ENCODE measurements at regions not wholly inside any gene's neighbourhood (a gene's known extent, or its start where the extent isn't known, plus 50 kb on each side); places are given as distances from the start of the nearest gene placed in this dataset.

- no peaks in the 10 kb centered on the region for H3K27me3 ChIP-seq (ENCODE audit: control insufficient read depth in 2 of 2, insufficient read depth in 2 of 2, low read length in 2 of 2)
- H3K4me3 ChIP-seq (ENCODE audit: low read length in 2 of 2) = no peak overlapping the region
- no peak overlapping the region for H3K9ac ChIP-seq (ENCODE audit: low read depth in 1 of 2, low read length in 2 of 2)
- no peaks in the 10 kb centered on the region for H3K36me3 ChIP-seq (ENCODE audit: control insufficient read depth in 2 of 2, insufficient read depth in 2 of 2, low read length in 2 of 2)
- H3K4me1 ChIP-seq (ENCODE audit: control insufficient read depth in 2 of 2, insufficient read depth in 2 of 2, low read length in 2 of 2) = no peaks in the 10 kb centered on the region
- H3K9me3 ChIP-seq (ENCODE audit: control insufficient read depth in 2 of 2, low read length in 2 of 2) = no peaks in the 10 kb centered on the region
- no peak overlapping the region for H3K27ac ChIP-seq (ENCODE audit: low read depth in 2 of 2, low read length in 2 of 2)
Measured at GRCh38 chr12:39028382-39028781, 123.0 kb upstream of the CPNE8 start.

- Histone ChIP-seq H3K4me1 (ENCODE audit: control insufficient read depth in 2 of 2, insufficient read depth in 2 of 2, low read length in 2 of 2) (no peaks in the 10 kb centered on the region), H3K9ac (ENCODE audit: low read depth in 1 of 2, low read length in 2 of 2) (no peak overlapping the region), H3K4me3 (ENCODE audit: low read length in 2 of 2) (no peak overlapping the region), H3K27me3 (ENCODE audit: control insufficient read depth in 2 of 2, insufficient read depth in 2 of 2, low read length in 2 of 2) (no peaks in the 10 kb centered on the region), H3K36me3 (ENCODE audit: control insufficient read depth in 2 of 2, insufficient read depth in 2 of 2, low read length in 2 of 2) (no peaks in the 10 kb centered on the region), H3K27ac (ENCODE audit: low read depth in 2 of 2, low read length in 2 of 2) (no peak overlapping the region), H3K9me3 (ENCODE audit: control insufficient read depth in 2 of 2, low read length in 2 of 2) (no peaks in the 10 kb centered on the region)
Measured at GRCh38 chr12:39012870-39013269, 107.5 kb upstream of the CPNE8 start.

- H3K4me3 ChIP-seq (ENCODE audit: low read length in 2 of 2) = no peak overlapping the region
Measured at GRCh38 chr12:39011166-39011565, 105.8 kb upstream of the CPNE8 start.

GRCh38 chr12:39010406-39010805 lies 105.0 kb upstream of the CPNE8 start:
- Histone ChIP-seq H3K36me3 (ENCODE audit: control insufficient read depth in 2 of 2, insufficient read depth in 2 of 2, low read length in 2 of 2) (no peaks in the 10 kb centered on the region), H3K9ac (ENCODE audit: low read depth in 1 of 2, low read length in 2 of 2) (no peak overlapping the region), H3K27me3 (ENCODE audit: control insufficient read depth in 2 of 2, insufficient read depth in 2 of 2, low read length in 2 of 2) (no peaks in the 10 kb centered on the region), H3K4me1 (ENCODE audit: control insufficient read depth in 2 of 2, insufficient read depth in 2 of 2, low read length in 2 of 2) (no peaks in the 10 kb centered on the region), H3K4me3 (ENCODE audit: low read length in 2 of 2) (no peak overlapping the region), H3K9me3 (ENCODE audit: control insufficient read depth in 2 of 2, low read length in 2 of 2) (no peaks in the 10 kb centered on the region), H3K27ac (ENCODE audit: low read depth in 2 of 2, low read length in 2 of 2) (no peak overlapping the region)

More at GRCh38 chr12:39011166-39011565, 105.8 kb upstream of the CPNE8 start:
- H3K36me3 ChIP-seq (ENCODE audit: control insufficient read depth in 2 of 2, insufficient read depth in 2 of 2, low read length in 2 of 2) = no peaks in the 10 kb centered on the region
- H3K4me1 ChIP-seq (ENCODE audit: control insufficient read depth in 2 of 2, insufficient read depth in 2 of 2, low read length in 2 of 2) = no peaks in the 10 kb centered on the region
- H3K27me3 ChIP-seq (ENCODE audit: control insufficient read depth in 2 of 2, insufficient read depth in 2 of 2, low read length in 2 of 2) = no peaks in the 10 kb centered on the region
- H3K9ac ChIP-seq (ENCODE audit: low read depth in 1 of 2, low read length in 2 of 2) = no peak overlapping the region
- no peak overlapping the region for H3K27ac ChIP-seq (ENCODE audit: low read depth in 2 of 2, low read length in 2 of 2)
- H3K9me3 ChIP-seq (ENCODE audit: control insufficient read depth in 2 of 2, low read length in 2 of 2) = no peaks in the 10 kb centered on the region

GRCh38 chr12:39007619-39008018 lies 102.2 kb upstream of the CPNE8 start:
- Histone ChIP-seq H3K27ac (ENCODE audit: low read depth in 2 of 2, low read length in 2 of 2) (no peak overlapping the region), H3K4me3 (ENCODE audit: low read length in 2 of 2) (no peak overlapping the region), H3K27me3 (ENCODE audit: control insufficient read depth in 2 of 2, insufficient read depth in 2 of 2, low read length in 2 of 2) (no peaks in the 10 kb centered on the region), H3K9ac (ENCODE audit: low read depth in 1 of 2, low read length in 2 of 2) (no peak overlapping the region), H3K9me3 (ENCODE audit: control insufficient read depth in 2 of 2, low read length in 2 of 2) (no peaks in the 10 kb centered on the region), H3K4me1 (ENCODE audit: control insufficient read depth in 2 of 2, insufficient read depth in 2 of 2, low read length in 2 of 2) (no peaks in the 10 kb centered on the region), H3K36me3 (ENCODE audit: control insufficient read depth in 2 of 2, insufficient read depth in 2 of 2, low read length in 2 of 2) (no peaks in the 10 kb centered on the region)

- H3K27ac ChIP-seq (ENCODE audit: low read depth in 2 of 2, low read length in 2 of 2) = no peak overlapping the region
- H3K27me3 ChIP-seq (ENCODE audit: control insufficient read depth in 2 of 2, insufficient read depth in 2 of 2, low read length in 2 of 2) = no peaks in the 10 kb centered on the region
- no peaks in the 10 kb centered on the region for H3K9me3 ChIP-seq (ENCODE audit: control insufficient read depth in 2 of 2, low read length in 2 of 2)
- H3K36me3 ChIP-seq (ENCODE audit: control insufficient read depth in 2 of 2, insufficient read depth in 2 of 2, low read length in 2 of 2) = no peaks in the 10 kb centered on the region
- H3K4me1 ChIP-seq (ENCODE audit: control insufficient read depth in 2 of 2, insufficient read depth in 2 of 2, low read length in 2 of 2) = no peaks in the 10 kb centered on the region
- no peak overlapping the region for H3K4me3 ChIP-seq (ENCODE audit: low read length in 2 of 2)
- H3K9ac ChIP-seq (ENCODE audit: low read depth in 1 of 2, low read length in 2 of 2) = no peak overlapping the region
Measured at GRCh38 chr12:39006286-39006685, 100.9 kb upstream of the CPNE8 start.

- Histone ChIP-seq H3K27ac (ENCODE audit: low read depth in 2 of 2, low read length in 2 of 2) (no peak overlapping the region), H3K4me3 (ENCODE audit: low read length in 2 of 2) (no peak overlapping the region), H3K27me3 (ENCODE audit: control insufficient read depth in 2 of 2, insufficient read depth in 2 of 2, low read length in 2 of 2) (no peaks in the 10 kb centered on the region), H3K9ac (ENCODE audit: low read depth in 1 of 2, low read length in 2 of 2) (no peak overlapping the region), H3K9me3 (ENCODE audit: control insufficient read depth in 2 of 2, low read length in 2 of 2) (no peaks in the 10 kb centered on the region), H3K36me3 (ENCODE audit: control insufficient read depth in 2 of 2, insufficient read depth in 2 of 2, low read length in 2 of 2) (no peaks in the 10 kb centered on the region), H3K4me1 (ENCODE audit: control insufficient read depth in 2 of 2, insufficient read depth in 2 of 2, low read length in 2 of 2) (no peaks in the 10 kb centered on the region)
Measured at GRCh38 chr12:39005671-39006070, 100.3 kb upstream of the CPNE8 start.

GRCh38 chr12:39003541-39004155 lies 98.3 kb upstream of the CPNE8 start:
- no peaks in the 10 kb centered on the region for H3K9me3 ChIP-seq (ENCODE audit: control insufficient read depth in 2 of 2, low read length in 2 of 2)
- H3K4me3 ChIP-seq (ENCODE audit: low read length in 2 of 2) = no peak overlapping the region
- no peaks in the 10 kb centered on the region for H3K36me3 ChIP-seq (ENCODE audit: control insufficient read depth in 2 of 2, insufficient read depth in 2 of 2, low read length in 2 of 2)
- H3K9ac ChIP-seq (ENCODE audit: low read depth in 1 of 2, low read length in 2 of 2) = no peak overlapping the region
- no peaks in the 10 kb centered on the region for H3K4me1 ChIP-seq (ENCODE audit: control insufficient read depth in 2 of 2, insufficient read depth in 2 of 2, low read length in 2 of 2)
- no peak overlapping the region for H3K27ac ChIP-seq (ENCODE audit: low read depth in 2 of 2, low read length in 2 of 2)
- H3K27me3 ChIP-seq (ENCODE audit: control insufficient read depth in 2 of 2, insufficient read depth in 2 of 2, low read length in 2 of 2) = no peaks in the 10 kb centered on the region

GRCh38 chr12:39000370-39000769 lies 95.0 kb upstream of the CPNE8 start:
- Histone ChIP-seq H3K9me3 (ENCODE audit: control insufficient read depth in 2 of 2, low read length in 2 of 2) (no peaks in the 10 kb centered on the region), H3K9ac (ENCODE audit: low read depth in 1 of 2, low read length in 2 of 2) (no peak overlapping the region), H3K27me3 (ENCODE audit: control insufficient read depth in 2 of 2, insufficient read depth in 2 of 2, low read length in 2 of 2) (no peaks in the 10 kb centered on the region), H3K27ac (ENCODE audit: low read depth in 2 of 2, low read length in 2 of 2) (no peak overlapping the region), H3K4me3 (ENCODE audit: low read length in 2 of 2) (no peak overlapping the region), H3K4me1 (ENCODE audit: control insufficient read depth in 2 of 2, insufficient read depth in 2 of 2, low read length in 2 of 2) (no peaks in the 10 kb centered on the region), H3K36me3 (ENCODE audit: control insufficient read depth in 2 of 2, insufficient read depth in 2 of 2, low read length in 2 of 2) (no peaks in the 10 kb centered on the region)

GRCh38 chr12:38998887-38999482 lies 93.6 kb upstream of the CPNE8 start:
- Histone ChIP-seq H3K4me3 (ENCODE audit: low read length in 2 of 2) (no peak overlapping the region), H3K4me1 (ENCODE audit: control insufficient read depth in 2 of 2, insufficient read depth in 2 of 2, low read length in 2 of 2) (no peaks in the 10 kb centered on the region), H3K9me3 (ENCODE audit: control insufficient read depth in 2 of 2, low read length in 2 of 2) (no peaks in the 10 kb centered on the region), H3K36me3 (ENCODE audit: control insufficient read depth in 2 of 2, insufficient read depth in 2 of 2, low read length in 2 of 2) (no peaks in the 10 kb centered on the region), H3K9ac (ENCODE audit: low read depth in 1 of 2, low read length in 2 of 2) (no peak overlapping the region), H3K27ac (ENCODE audit: low read depth in 2 of 2, low read length in 2 of 2) (no peak overlapping the region), H3K27me3 (ENCODE audit: control insufficient read depth in 2 of 2, insufficient read depth in 2 of 2, low read length in 2 of 2) (no peaks in the 10 kb centered on the region)

Measured in mucosa of rectum (tissue), 2 donors.